Peyer's patch (tissue), 4 donors: ENCODE measurements at regions not wholly inside any gene's neighbourhood (a gene's known extent, or its start where the extent isn't known, plus 50 kb on each side); places are given as distances from the start of the nearest gene placed in this dataset.

ENCODE experiments used
- CTCF ChIP-seq, 6 experiments: fragments of 450-650 bp in 4 of 6; fragments of 200-600 bp in 2 of 6; sonication (generic) in 1 of 6; IDR thresholded peaks; one replicate each; pipeline ENCODE4 v1.5.1; 2017 to 2019; ENCODE audit warnings: antibody characterized with exemption in 6 of 6, mild to moderate bottlenecking in 3 of 6, moderate library complexity in 1 of 6
- POLR2A ChIP-seq, 2 donors: fragments of 450-650 bp; IDR thresholded peaks; one replicate each; pipeline ENCODE4 v1.5.1; 2017; ENCODE audit warnings: antibody characterized with exemption in 2 of 2, mild to moderate bottlenecking in 2 of 2, moderate library complexity in 2 of 2

DNA sequence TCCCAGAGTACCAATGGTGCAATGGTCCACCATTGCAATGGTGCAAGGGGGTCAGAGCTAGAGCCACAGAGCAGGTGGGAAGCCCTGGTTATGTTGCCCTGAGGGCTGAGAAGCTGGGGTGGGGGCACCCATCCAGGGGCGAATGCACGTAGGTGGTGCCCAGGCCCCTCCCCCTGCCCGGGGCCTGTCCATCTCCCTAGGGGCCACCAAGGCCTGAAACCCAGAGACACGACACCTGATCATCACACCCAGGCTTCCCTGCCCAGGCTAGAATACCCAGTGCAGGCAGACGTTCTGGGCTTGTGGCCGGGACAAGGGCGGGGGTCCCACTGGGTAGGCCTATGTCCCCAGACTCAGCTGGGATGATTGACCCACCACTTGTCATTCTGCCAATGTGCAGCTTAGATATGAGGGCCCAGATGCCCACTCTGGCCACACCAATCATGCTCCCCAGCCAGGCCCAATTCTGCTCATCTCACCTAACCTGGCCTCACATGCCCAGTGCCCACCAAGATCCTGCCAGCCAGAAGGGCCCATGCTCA is 83.2 kb downstream of the ALG10 start:
- TF ChIP-seq CTCF (IDR thresholded peaks at IDR 0.05): no peak
- no peak for TF ChIP-seq POLR2A (IDR thresholded peaks at IDR 0.05)
